ENCODE measurements at regions not wholly inside any gene's neighbourhood (a gene's known extent, or its start where the extent isn't known, plus 50 kb on each side); places are given as distances from the start of the nearest gene placed in this dataset.

GRCh38 chr1:55882931-55883330 lies 667.8 kb upstream of the USP24 start:
- Histone ChIP-seq H2BK12ac (ENCODE audit: low read depth, low read length) (no peak overlapping the region), H4K20me1 (replicated peaks in 1 of 2; ENCODE audit: control insufficient read depth in 1 of 2, insufficient read depth in 2 of 2, low read length in 2 of 2) (no peaks in the 10 kb centered on the region), H4K91ac (replicated peaks; ENCODE audit: insufficient read length, low read length) (no peak overlapping the region), H3K79me2 (ENCODE audit: control insufficient read depth in 1 of 2, insufficient read depth in 2 of 2, low read length in 2 of 2) (no peaks in the 10 kb centered on the region), H3K14ac (ENCODE audit: insufficient read length) (no peak overlapping the region), H3K27me3 (replicated peaks in 1 of 4; ENCODE audit: control insufficient read depth in 3 of 4, extremely low read depth in 1 of 4, insufficient read depth in 3 of 4, low read length in 3 of 4) (no peaks in the 10 kb centered on the region), H3K23ac (ENCODE audit: insufficient read length) (no peak overlapping the region), H2BK15ac (ENCODE audit: low read length) (no peak overlapping the region), H2AK5ac (ENCODE audit: low read depth, low read length) (no peak overlapping the region), H4K8ac (ENCODE audit: extremely low read depth, insufficient read depth, low read length) (no peak overlapping the region), H3K23me2 (ENCODE audit: low read depth, low read length) (no peaks in the 10 kb centered on the region), H3K4me1 (replicated peaks in 1 of 4; ENCODE audit: control insufficient read depth in 3 of 4, insufficient read depth in 4 of 4, low read length in 3 of 4) (no peaks in the 10 kb centered on the region), H3K36me3 (ENCODE audit: control insufficient read depth in 2 of 4, insufficient read depth in 4 of 4, low read length in 3 of 4) (no peaks in the 10 kb centered on the region), H3K9ac (replicated peaks in 1 of 4; ENCODE audit: extremely low read depth in 1 of 4, low read depth in 3 of 4, low read length in 3 of 4) (no peak overlapping the region), H2BK120ac (replicated peaks; ENCODE audit: low read depth, low read length) (no peak overlapping the region), H3K27ac (ENCODE audit: low read depth, low read length) (no peak overlapping the region), H2BK20ac (ENCODE audit: low read length) (no peak overlapping the region), H3K79me1 (ENCODE audit: low read depth, low read length) (no peaks in the 10 kb centered on the region), H3K4me3 (ENCODE audit: extremely low read depth in 1 of 4, insufficient read depth in 2 of 4, low read depth in 3 of 4, low read length in 4 of 4) (no peak overlapping the region), H3K9me3 (ENCODE audit: insufficient read depth in 2 of 2, low read depth in 1 of 2, low read length in 1 of 2) (no peaks in the 10 kb centered on the region), H3K56ac (replicated peaks; ENCODE audit: insufficient read length, low read depth, low read length) (no peak overlapping the region), H4K5ac (ENCODE audit: insufficient read length, low read depth, low read length) (no peak overlapping the region), H3K18ac (ENCODE audit: extremely low read depth, low read length) (no peak overlapping the region), H2BK5ac (ENCODE audit: low read depth, low read length) (no peak overlapping the region), H3K4me2 (ENCODE audit: insufficient read depth in 1 of 2, low read depth in 2 of 2, low read length in 2 of 2) (no peak overlapping the region), H2AFZ (ENCODE audit: low read length) (no peak overlapping the region), H3K4ac (replicated peaks; ENCODE audit: insufficient read length, low read depth, low read length) (no peak overlapping the region)
- POLR2A ChIA-PET (ENCODE audit: partially characterized antibody): no interaction called here
- TF ChIP-seq KDM4A (IDR thresholded peaks at IDR 0.05; ENCODE audit: low read depth, low read length, severe bottlenecking) (no peak), CBX8 (IDR thresholded peaks at IDR 0.05; ENCODE audit: borderline replicate concordance, low read depth, low read length) (no peak), SUZ12 (IDR thresholded peaks at IDR 0.05; ENCODE audit: low read length) (no peak), KDM5A (IDR thresholded peaks at IDR 0.05; ENCODE audit: low read length) (no peak), POLR2A (IDR thresholded peaks at IDR 0.05; ENCODE audit: control extremely low read depth in 1 of 2, low read depth in 2 of 2, low read length in 2 of 2) (no peak), HDAC6 (IDR thresholded peaks at IDR 0.05; ENCODE audit: low read depth, low read length) (no peak), POU5F1 (IDR thresholded peaks at IDR 0.05; ENCODE audit: low read depth, low read length) (no peak), MAFK (IDR thresholded peaks at IDR 0.05; ENCODE audit: low read depth, low read length) (no peak), YY1 (IDR thresholded peaks at IDR 0.05; ENCODE audit: low read depth, low read length) (no peak), GTF2F1 (IDR thresholded peaks at IDR 0.05; ENCODE audit: borderline replicate concordance, low read depth, low read length) (no peak), CHD1 (IDR thresholded peaks at IDR 0.05; ENCODE audit: low read depth, low read length) (no peak)
- 98% methylated on average over 6 of the region's 6 CpGs; no CpG with 5 or more reads in 1 of the 2 experiments for WGBS, 2 experiments (ENCODE audit: extremely low coverage in 1 of 2, insufficient coverage in 1 of 2, insufficient read length in 1 of 2, insufficient replicate concordance in 2 of 2, low coverage in 1 of 2, low lambda C conversion rate in 2 of 2, missing lambda C conversion rate in 1 of 2)
- FAIRE-seq: no peak
- CTCF ChIA-PET (ENCODE audit: partially characterized antibody): no interaction called here
- DNase-seq (ENCODE audit: low read depth in 1 of 2, low spot score in 2 of 2): no peak
